ENCODE measurements at regions not wholly inside any gene's neighbourhood (a gene's known extent, or its start where the extent isn't known, plus 50 kb on each side); places are given as distances from the start of the nearest gene placed in this dataset.

DNA sequence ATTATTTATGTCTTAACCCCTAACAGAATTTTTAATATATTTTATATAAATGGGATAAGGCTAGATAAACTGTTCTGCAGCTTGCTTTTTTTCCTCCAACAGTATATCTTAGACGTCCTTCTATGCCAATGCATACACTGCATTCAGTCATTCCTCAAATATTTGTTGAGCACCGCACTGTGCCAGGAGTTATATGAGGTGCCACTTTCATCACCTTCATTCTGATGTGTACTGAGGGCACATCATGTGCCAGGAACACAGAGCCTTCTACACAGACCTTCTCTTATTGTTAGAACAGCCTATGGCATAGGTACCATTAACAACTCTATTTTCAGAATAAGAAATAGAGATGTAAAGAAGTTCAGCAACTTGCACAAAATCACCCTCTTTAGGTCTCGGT lies 570.1 kb downstream of the CDK5RAP2 start:
- TF ChIP-seq, protein P1, sequence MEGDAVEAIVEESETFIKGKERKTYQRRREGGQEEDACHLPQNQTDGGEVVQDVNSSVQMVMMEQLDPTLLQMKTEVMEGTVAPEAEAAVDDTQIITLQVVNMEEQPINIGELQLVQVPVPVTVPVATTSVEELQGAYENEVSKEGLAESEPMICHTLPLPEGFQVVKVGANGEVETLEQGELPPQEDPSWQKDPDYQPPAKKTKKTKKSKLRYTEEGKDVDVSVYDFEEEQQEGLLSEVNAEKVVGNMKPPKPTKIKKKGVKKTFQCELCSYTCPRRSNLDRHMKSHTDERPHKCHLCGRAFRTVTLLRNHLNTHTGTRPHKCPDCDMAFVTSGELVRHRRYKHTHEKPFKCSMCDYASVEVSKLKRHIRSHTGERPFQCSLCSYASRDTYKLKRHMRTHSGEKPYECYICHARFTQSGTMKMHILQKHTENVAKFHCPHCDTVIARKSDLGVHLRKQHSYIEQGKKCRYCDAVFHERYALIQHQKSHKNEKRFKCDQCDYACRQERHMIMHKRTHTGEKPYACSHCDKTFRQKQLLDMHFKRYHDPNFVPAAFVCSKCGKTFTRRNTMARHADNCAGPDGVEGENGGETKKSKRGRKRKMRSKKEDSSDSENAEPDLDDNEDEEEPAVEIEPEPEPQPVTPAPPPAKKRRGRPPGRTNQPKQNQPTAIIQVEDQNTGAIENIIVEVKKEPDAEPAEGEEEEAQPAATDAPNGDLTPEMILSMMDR (IDR thresholded peaks at IDR 0.05): no peak
- no peak for TF ChIP-seq POLR2A (IDR thresholded peaks at IDR 0.05)
- Histone ChIP-seq H3K27ac (no peak overlapping the region), H3K9me3 (replicated peaks in 1 of 3) (no peaks in the 10 kb centered on the region), H3K36me3 (replicated peaks in 1 of 2) (no peaks in the 10 kb centered on the region), H3K4me3 (no peak overlapping the region), H3K4me1 (replicated peaks in 1 of 2) (no peaks in the 10 kb centered on the region), H3K27me3 (peaks cover 3% of the 10 kb centered on the region)
- intact Hi-C loops (cut with DNase I): no loop called here
- WGBS, 4 donors: 37 to 77% (median 46%) methylated on average over 3 of the region's 3 CpGs
- no peak for DNase-seq

- no peak overlapping the region for H3K4me3 ChIP-seq
- no peak for TF ChIP-seq POLR2A (IDR thresholded peaks at IDR 0.05)
- TF ChIP-seq, protein P1 (IDR thresholded peaks at IDR 0.05): no peak
- WGBS, 4 donors: 72 to 78% (median 76%) methylated on average over 6 to 7 of the region's 7 CpGs
- intact Hi-C loops (cut with DNase I): no loop called here
- H3K27ac ChIP-seq: no peak overlapping the region
- no peaks in the 10 kb centered on the region for H3K9me3 ChIP-seq (replicated peaks in 1 of 3)
- H3K4me1 ChIP-seq (replicated peaks in 1 of 2): no peaks in the 10 kb centered on the region
- no peaks in the 10 kb centered on the region for H3K36me3 ChIP-seq (replicated peaks in 1 of 2)
- DNase-seq: no peak
- H3K27me3 ChIP-seq: no peaks in the 10 kb centered on the region
These were observed 578.4 kb downstream of the CDK5RAP2 start for GRCh38 chr9:120001536-120001935.

GRCh38 chr9:119998614-119999013 lies 581.4 kb downstream of the CDK5RAP2 start:
- intact Hi-C loops (cut with DNase I): no loop called here
- Histone ChIP-seq H3K9me3 (replicated peaks in 1 of 3) (no peaks in the 10 kb centered on the region), H3K4me3 (no peak overlapping the region), H3K4me1 (replicated peaks in 1 of 2) (no peaks in the 10 kb centered on the region), H3K36me3 (replicated peaks in 1 of 2) (no peaks in the 10 kb centered on the region), H3K27ac (no peak overlapping the region), H3K27me3 (peaks cover 2% of the 10 kb centered on the region)
- TF ChIP-seq POLR2A (IDR thresholded peaks at IDR 0.05): no peak
- TF ChIP-seq, protein P1 (IDR thresholded peaks at IDR 0.05): no peak
- 41 to 60% (median 54%) methylated on average over 2 of the region's 2 CpGs for WGBS, 4 donors
- DNase-seq: no peak

GRCh38 chr9:119991797-119992196 lies 588.2 kb downstream of the CDK5RAP2 start:
- H3K4me3 ChIP-seq: no peak overlapping the region
- H3K27ac ChIP-seq: no peak overlapping the region
- H3K4me1 ChIP-seq (replicated peaks in 1 of 2): no peaks in the 10 kb centered on the region
- TF ChIP-seq POLR2A (IDR thresholded peaks at IDR 0.05): no peak
- TF ChIP-seq, protein P1 (IDR thresholded peaks at IDR 0.05): no peak
- no peaks in the 10 kb centered on the region for H3K9me3 ChIP-seq (replicated peaks in 1 of 3)
- intact Hi-C loops (cut with DNase I): no loop called here
- WGBS, 4 donors: 59 to 65% (median 61%) methylated on average over 2 to 4 of the region's 4 CpGs
- H3K36me3 ChIP-seq (replicated peaks in 1 of 2): no peaks in the 10 kb centered on the region
- no peak for DNase-seq
- peaks cover 2% of the 10 kb centered on the region for H3K27me3 ChIP-seq
